ACC112 (cell line): ENCODE measurements at regions not wholly inside any gene's neighbourhood (a gene's known extent, or its start where the extent isn't known, plus 50 kb on each side); places are given as distances from the start of the nearest gene placed in this dataset.

ENCODE experiments used
- H2AFZ ChIP-seq: fragments of 200-600 bp; sonication (generic); one replicate; pipeline ENCODE4 v1.6.0; 2017; ENCODE audit warnings: antibody characterized with exemption, low read length; ENCODE audit not compliant: unreplicated experiment
- H3K27ac ChIP-seq: fragments of 200-600 bp; sonication (generic); 2 replicates; pipeline ENCODE4 v1.5.1; 2014; ENCODE audit warnings: low read depth, mild to moderate bottlenecking, antibody characterized with exemption, low read length, moderate library complexity
- H3K27me3 ChIP-seq: fragments of 200-600 bp; sonication (generic); 2 replicates; pipeline ENCODE4 v1.6.1; 2014; ENCODE audit warnings: mild to moderate bottlenecking, antibody characterized with exemption, low read length, moderate library complexity, mixed read lengths; ENCODE audit not compliant: insufficient read depth
- H3K36me3 ChIP-seq: fragments of 200-600 bp; sonication (generic); 2 replicates; pipeline ENCODE4 v1.6.1; 2016; ENCODE audit warnings: mild to moderate bottlenecking, antibody characterized with exemption, low read length, moderate library complexity, mixed read lengths; ENCODE audit not compliant: insufficient read depth
- H3K4me1 ChIP-seq: fragments of 200-600 bp; sonication (generic); one replicate; pipeline ENCODE4 v1.6.1; 2016; ENCODE audit warnings: low read length, mixed read lengths; ENCODE audit not compliant: insufficient read depth, unreplicated experiment, control insufficient read depth
- H3K4me3 ChIP-seq: fragments of 200-600 bp; sonication (generic); 2 replicates; pipeline ENCODE4 v1.5.1; 2014; ENCODE audit warnings: mild to moderate bottlenecking, low read depth, low read length
- H3K79me2 ChIP-seq: fragments of 200-600 bp; sonication (generic); one replicate; pipeline ENCODE4 v1.6.0; 2016; ENCODE audit warnings: low read length; ENCODE audit not compliant: control insufficient read depth, unreplicated experiment, insufficient read depth

DNA sequence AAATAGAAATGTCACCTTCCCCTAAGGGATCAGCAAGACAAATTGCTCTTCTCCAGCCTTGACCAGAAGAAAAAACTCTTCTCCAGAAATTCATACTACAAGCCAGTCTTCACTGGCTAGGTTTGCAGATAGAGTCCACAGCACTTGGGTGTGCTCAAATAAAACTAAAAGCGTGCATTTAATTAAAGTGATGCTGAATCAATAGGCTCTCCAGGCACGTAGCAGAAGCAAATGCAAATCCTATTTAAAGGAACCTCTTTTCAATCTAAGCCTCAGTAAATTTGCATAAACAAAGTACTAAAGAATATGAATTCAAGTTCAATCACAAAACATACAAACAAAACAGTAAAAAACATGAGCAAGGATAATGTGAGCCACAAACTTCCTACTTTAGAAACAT lies 744.4 kb upstream of the FANCL start:
- no peak overlapping the region for H2AFZ ChIP-seq
- no peaks in the 10 kb centered on the region for H3K36me3 ChIP-seq
- no peak overlapping the region for H3K4me3 ChIP-seq
- no peak overlapping the region for H3K27ac ChIP-seq
- H3K79me2 ChIP-seq = no peaks in the 10 kb centered on the region
- H3K27me3 ChIP-seq = no peaks in the 10 kb centered on the region
- no peaks in the 10 kb centered on the region for H3K4me1 ChIP-seq

DNA sequence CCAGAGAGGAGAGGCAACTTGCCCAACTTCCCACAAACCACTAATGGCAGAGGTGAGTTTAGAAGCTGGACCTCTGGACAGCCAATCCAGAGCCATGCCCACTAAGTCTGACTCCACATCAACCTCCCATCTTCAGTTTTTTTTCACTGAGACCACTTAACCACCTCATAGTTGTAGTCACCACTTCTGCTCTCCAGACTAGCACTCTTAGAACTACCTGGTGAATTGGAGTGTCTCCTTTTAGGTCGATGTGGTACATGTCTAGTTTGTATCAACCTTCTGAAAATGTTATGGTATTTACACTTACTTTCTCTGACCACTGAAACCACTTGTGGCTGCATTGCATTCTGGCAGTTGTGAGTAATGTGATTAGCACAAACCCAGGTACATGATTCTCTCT lies 743.6 kb upstream of the FANCL start:
- Histone ChIP-seq H3K27me3 (no peaks in the 10 kb centered on the region), H3K4me3 (no peak overlapping the region), H3K36me3 (no peaks in the 10 kb centered on the region), H3K27ac (no peak overlapping the region), H3K4me1 (no peaks in the 10 kb centered on the region), H2AFZ (no peak overlapping the region), H3K79me2 (no peaks in the 10 kb centered on the region)

DNA sequence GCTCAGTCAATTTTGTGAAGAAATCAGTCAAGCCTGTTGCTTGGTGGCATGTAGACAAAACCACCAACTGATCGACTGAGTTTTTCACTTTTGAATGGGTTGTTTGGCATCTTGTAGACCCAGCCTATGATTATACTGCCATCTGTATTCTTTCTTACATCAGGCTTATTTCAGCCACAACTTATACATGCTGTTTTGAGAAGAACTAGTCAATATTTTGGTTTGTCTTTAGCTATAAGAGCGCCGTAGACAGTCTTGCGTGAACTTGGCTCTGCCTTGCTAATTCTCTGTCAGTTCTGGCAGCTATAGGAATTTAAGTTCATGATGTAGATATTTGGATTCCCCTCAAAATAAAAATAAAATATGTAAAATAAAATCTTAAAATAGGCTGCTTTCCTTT lies 742.0 kb upstream of the FANCL start:
- H3K36me3 ChIP-seq = no peaks in the 10 kb centered on the region
- H3K27me3 ChIP-seq = no peaks in the 10 kb centered on the region
- no peak overlapping the region for H3K4me3 ChIP-seq
- H3K27ac ChIP-seq = no peak overlapping the region
- no peaks in the 10 kb centered on the region for H3K79me2 ChIP-seq
- no peak overlapping the region for H2AFZ ChIP-seq
- no peaks in the 10 kb centered on the region for H3K4me1 ChIP-seq

DNA sequence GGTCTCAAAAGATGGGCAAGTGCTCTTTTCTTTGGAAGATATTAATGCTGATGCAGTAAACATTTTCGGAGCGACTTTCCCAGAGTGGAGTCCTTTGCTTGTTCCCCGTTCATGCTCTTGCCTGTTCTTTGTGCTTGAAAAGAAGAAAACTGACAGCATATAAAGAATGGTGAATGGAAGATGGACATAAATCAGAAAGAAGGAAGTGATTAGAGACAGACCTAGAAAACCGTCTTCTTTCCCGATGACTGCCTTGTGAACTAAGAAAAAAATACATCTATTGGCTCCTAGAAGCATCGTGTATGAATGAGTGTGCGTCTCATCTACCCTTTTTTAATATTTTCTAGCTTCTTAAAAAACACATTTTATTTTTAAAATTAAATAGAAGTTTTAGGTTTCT lies 740.1 kb upstream of the FANCL start:
- Histone ChIP-seq H3K4me3 (no peak overlapping the region), H2AFZ (no peak overlapping the region), H3K79me2 (no peaks in the 10 kb centered on the region), H3K27ac (no peak overlapping the region), H3K36me3 (no peaks in the 10 kb centered on the region), H3K27me3 (no peaks in the 10 kb centered on the region), H3K4me1 (no peaks in the 10 kb centered on the region)

GRCh38 chr2:58976375-58977071 lies 735.4 kb upstream of the FANCL start:
- H2AFZ ChIP-seq = no peak overlapping the region
- H3K27ac ChIP-seq = no peak overlapping the region

DNA sequence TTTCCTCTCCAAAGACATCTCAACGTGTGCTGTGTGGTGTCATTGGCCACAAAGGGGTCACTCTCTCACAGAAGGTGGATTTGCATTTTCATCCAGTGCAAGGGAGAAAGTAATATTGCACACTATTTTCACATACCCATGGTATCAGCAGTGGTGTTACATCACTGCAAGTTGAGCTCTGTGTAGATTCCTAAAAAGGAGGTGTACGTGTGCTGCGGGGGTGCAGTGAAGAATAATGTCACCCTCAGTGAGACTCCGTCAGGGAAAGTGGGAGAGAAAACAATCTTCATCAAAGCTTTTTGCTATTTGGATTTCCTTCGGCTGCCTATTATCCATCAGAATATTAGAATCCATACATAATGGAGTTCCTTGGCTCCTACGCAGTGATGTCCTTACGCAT lies 733.8 kb upstream of the FANCL start:
- no peak overlapping the region for H3K27ac ChIP-seq
- H3K4me3 ChIP-seq = no peak overlapping the region
- H3K36me3 ChIP-seq = no peaks in the 10 kb centered on the region
- H3K79me2 ChIP-seq = no peaks in the 10 kb centered on the region
- no peaks in the 10 kb centered on the region for H3K4me1 ChIP-seq
- H3K27me3 ChIP-seq = no peaks in the 10 kb centered on the region
- no peak overlapping the region for H2AFZ ChIP-seq

More at GRCh38 chr2:58976375-58977071, 735.4 kb upstream of the FANCL start:
- no peaks in the 10 kb centered on the region for H3K4me1 ChIP-seq
- no peaks in the 10 kb centered on the region for H3K27me3 ChIP-seq
- no peak overlapping the region for H3K4me3 ChIP-seq
- H3K36me3 ChIP-seq = no peaks in the 10 kb centered on the region
- no peaks in the 10 kb centered on the region for H3K79me2 ChIP-seq

DNA sequence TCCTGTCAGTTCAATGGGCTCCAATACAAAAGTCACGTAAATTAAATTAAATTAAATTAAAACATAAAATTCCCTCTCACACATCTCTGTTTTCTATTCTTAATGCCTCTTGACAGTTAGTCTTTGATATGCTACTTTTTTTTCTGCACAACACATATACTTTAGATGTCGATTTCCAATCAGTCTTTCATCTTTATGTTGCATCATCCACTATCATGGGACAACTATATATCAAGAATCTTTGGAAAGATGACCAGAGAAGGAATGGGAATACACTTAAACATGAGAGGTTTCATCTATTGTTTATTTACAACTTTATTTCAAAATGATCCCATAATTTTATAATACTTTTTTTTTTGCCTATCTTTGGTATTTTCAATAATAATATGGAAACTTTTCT lies 733.3 kb upstream of the FANCL start:
- H2AFZ ChIP-seq = no peak overlapping the region
- H3K79me2 ChIP-seq = no peaks in the 10 kb centered on the region
- no peak overlapping the region for H3K27ac ChIP-seq
- H3K4me1 ChIP-seq = no peaks in the 10 kb centered on the region
- no peak overlapping the region for H3K4me3 ChIP-seq
- no peaks in the 10 kb centered on the region for H3K27me3 ChIP-seq
- no peaks in the 10 kb centered on the region for H3K36me3 ChIP-seq

- Histone ChIP-seq H3K27ac (no peak overlapping the region), H3K36me3 (no peaks in the 10 kb centered on the region), H3K4me1 (no peaks in the 10 kb centered on the region), H3K4me3 (no peak overlapping the region), H3K79me2 (no peaks in the 10 kb centered on the region), H3K27me3 (no peaks in the 10 kb centered on the region), H2AFZ (no peak overlapping the region)
These were observed 732.7 kb upstream of the FANCL start for GRCh38 chr2:58973811-58974281.

DNA sequence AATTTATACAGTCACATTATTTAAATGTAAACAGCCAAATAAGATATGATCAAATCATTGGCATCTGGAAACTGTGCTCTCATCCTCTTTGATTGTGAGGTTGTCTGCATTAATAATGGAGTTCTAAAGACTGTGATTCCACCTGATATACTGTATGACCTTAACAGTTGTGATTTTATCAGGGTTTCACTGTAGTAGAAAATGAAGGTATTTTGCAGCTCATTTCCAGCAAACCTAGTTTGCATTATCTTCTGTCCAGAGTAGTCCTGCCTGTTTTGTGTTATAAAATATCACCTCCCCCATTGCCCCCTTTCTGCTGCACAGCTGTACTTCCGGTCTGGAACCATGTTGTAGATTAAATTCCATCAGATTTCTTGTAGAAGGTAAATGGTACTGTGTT lies 731.6 kb upstream of the FANCL start:
- Histone ChIP-seq H3K36me3 (no peaks in the 10 kb centered on the region), H3K27me3 (no peaks in the 10 kb centered on the region), H3K4me3 (no peak overlapping the region), H3K79me2 (no peaks in the 10 kb centered on the region), H3K27ac (no peak overlapping the region), H2AFZ (no peak overlapping the region), H3K4me1 (no peaks in the 10 kb centered on the region)

DNA sequence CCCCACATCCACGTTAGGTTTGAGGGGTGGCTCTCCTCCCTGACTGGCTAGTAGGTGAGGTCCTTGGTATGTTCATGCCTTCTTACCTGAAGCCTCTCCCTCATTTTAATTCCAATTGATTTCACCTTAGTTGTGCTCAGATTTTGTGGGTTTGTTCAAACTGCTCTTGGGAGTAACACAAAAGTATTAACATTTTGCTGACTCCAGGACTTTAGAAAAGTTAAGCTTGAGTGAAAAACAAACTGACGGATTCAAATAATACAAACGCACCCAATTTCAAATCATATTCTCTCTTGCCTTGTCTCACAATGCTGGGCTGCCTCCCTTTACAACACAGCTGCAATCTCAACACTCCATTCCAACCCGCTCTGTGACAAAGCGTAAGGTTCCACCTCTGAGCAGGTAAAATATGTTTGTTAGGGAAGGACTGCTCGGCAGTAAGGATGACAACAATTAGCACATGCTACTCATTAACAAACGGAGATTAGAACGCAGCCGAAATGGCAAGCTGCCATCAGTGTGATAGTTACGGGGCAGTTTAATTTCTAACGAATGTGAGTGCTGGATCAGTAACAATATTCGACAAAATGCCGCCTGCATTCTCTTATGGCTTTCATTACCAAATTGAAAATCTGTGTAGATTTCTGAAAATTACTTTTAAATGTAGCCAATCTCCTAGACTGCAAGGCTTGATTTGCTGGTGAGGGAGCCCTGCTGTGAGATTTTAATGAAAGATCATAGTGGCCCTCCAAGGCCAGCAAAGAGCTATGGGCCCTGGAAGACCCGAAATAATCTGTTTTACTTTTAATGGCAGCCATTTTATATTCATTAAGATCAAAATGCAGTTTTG lies 730.6 kb upstream of the FANCL start:
- Histone ChIP-seq H3K79me2 (no peaks in the 10 kb centered on the region), H3K27ac (no peak overlapping the region), H3K27me3 (no peaks in the 10 kb centered on the region), H3K4me1 (no peaks in the 10 kb centered on the region), H3K36me3 (no peaks in the 10 kb centered on the region), H3K4me3 (no peak overlapping the region), H2AFZ (no peak overlapping the region)

DNA sequence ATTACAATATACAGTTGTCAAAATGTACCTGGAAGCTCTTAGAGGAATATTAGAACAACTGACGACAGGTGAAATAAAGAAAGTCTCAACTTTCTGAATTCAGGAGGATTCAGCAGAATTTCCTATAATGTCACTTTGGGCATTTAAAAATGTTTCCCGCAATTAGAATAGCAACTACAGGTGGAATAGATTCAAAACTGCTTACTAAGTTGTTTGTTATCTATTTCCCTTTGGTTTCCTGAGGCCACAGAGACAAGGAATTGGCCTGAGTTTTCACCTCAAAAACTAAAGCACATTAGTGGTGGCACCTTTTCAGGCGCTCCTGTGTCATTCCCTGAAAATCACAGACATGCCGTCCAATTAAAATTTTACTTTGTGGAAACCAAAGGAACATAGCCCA lies 729.2 kb upstream of the FANCL start:
- Histone ChIP-seq H3K27me3 (no peaks in the 10 kb centered on the region), H3K4me3 (no peak overlapping the region), H3K36me3 (no peaks in the 10 kb centered on the region), H3K27ac (no peak overlapping the region), H3K4me1 (no peaks in the 10 kb centered on the region), H3K79me2 (no peaks in the 10 kb centered on the region), H2AFZ (no peak overlapping the region)
